ENCODE measurements at regions not wholly inside any gene's neighbourhood (a gene's known extent, or its start where the extent isn't known, plus 50 kb on each side); places are given as distances from the start of the nearest gene placed in this dataset.
"Not testable (repeated sequence)": the region's sequence is repeated elsewhere in the genome, so short reads cannot be mapped to it uniquely, and the experiment has no call there.

- no peak for TF ChIP-seq CTCF (IDR thresholded peaks at IDR 0.05)
- no peaks in the 10 kb centered on the region for H3K36me3 ChIP-seq
- H3K27me3 ChIP-seq, result no peaks in the 10 kb centered on the region
- H3K27ac ChIP-seq, result no peak overlapping the region
- ATAC-seq (no peak), FAIRE-seq (no peak), DNase-seq (no peak)
- no peaks in the 10 kb centered on the region for H3K9me3 ChIP-seq
- no peak overlapping the region for H3K4me3 ChIP-seq
- intact Hi-C loops (cut with DNase I), result no loop called here
- no peaks in the 10 kb centered on the region for H3K4me1 ChIP-seq
- WGBS, 2 donors, result 77 to 86% methylated on average over 8 of the region's 8 CpGs
These were observed 190.1 kb upstream of the WWC1 start for GRCh38 chr5:168101352-168101751.

- intact Hi-C loops (cut with DNase I), result not testable (repeated sequence)
- 89 to 90% methylated on average over 6 of the region's 6 CpGs for WGBS, 2 donors
These were observed 188.4 kb upstream of the WWC1 start for GRCh38 chr5:168103018-168103417.

GRCh38 chr5:168104350-168104749, 187.1 kb upstream of the WWC1 start:
- 82 to 83% methylated on average over 12 of the region's 12 CpGs for WGBS, 2 donors
- intact Hi-C loops (cut with DNase I), result no loop called here
- Histone ChIP-seq H3K36me3 (no peaks in the 10 kb centered on the region), H3K9me3 (no peaks in the 10 kb centered on the region), H3K4me3 (no peak overlapping the region), H3K4me1 (no peaks in the 10 kb centered on the region), H3K27me3 (no peaks in the 10 kb centered on the region), H3K27ac (no peak overlapping the region)
- TF ChIP-seq CTCF (IDR thresholded peaks at IDR 0.05), result no peak
- ATAC-seq (no peak), FAIRE-seq (no peak), DNase-seq (no peak)

More at GRCh38 chr5:168103018-168103417, 188.4 kb upstream of the WWC1 start:
- H3K27me3 ChIP-seq, DNase-seq, FAIRE-seq, ATAC-seq, H3K36me3 ChIP-seq, H3K4me1 ChIP-seq, H3K9me3 ChIP-seq, H3K27ac ChIP-seq, H3K4me3 ChIP-seq: not testable (repeated sequence)

GRCh38 chr5:168104811-168105481, 186.5 kb upstream of the WWC1 start:
- DNase-seq (no peak), ATAC-seq (no peak), FAIRE-seq (no peak)
- no peaks in the 10 kb centered on the region for H3K36me3 ChIP-seq
- intact Hi-C loops (cut with DNase I), result no loop called here
- no peaks in the 10 kb centered on the region for H3K9me3 ChIP-seq
- no peak for TF ChIP-seq CTCF (IDR thresholded peaks at IDR 0.05)
- H3K4me3 ChIP-seq, result no peak overlapping the region
- no peak overlapping the region for H3K27ac ChIP-seq
- 68 to 69% methylated on average over 7 of the region's 7 CpGs for WGBS, 2 donors
- no peaks in the 10 kb centered on the region for H3K27me3 ChIP-seq
- no peaks in the 10 kb centered on the region for H3K4me1 ChIP-seq

GRCh38 chr5:168106008-168106761, 185.3 kb upstream of the WWC1 start:
- FAIRE-seq, result no peak
- Histone ChIP-seq H3K4me3 (no peak overlapping the region), H3K27ac (no peak overlapping the region), H3K27me3 (no peaks in the 10 kb centered on the region), H3K4me1 (no peaks in the 10 kb centered on the region), H3K36me3 (no peaks in the 10 kb centered on the region), H3K9me3 (no peaks in the 10 kb centered on the region)
- WGBS, 2 donors, result 67 to 72% methylated on average over 8 of the region's 8 CpGs
- intact Hi-C loops (cut with DNase I), result no loop called here
- DNase-seq, result no peak
- peak in 2 of 4 donors; percentile 28 to 56 for ATAC-seq
- TF ChIP-seq CTCF (IDR thresholded peaks at IDR 0.05), result no peak

Measured in pancreas (tissue), 10 donors.